ENCODE measurements at regions not wholly inside any gene's neighbourhood (a gene's known extent, or its start where the extent isn't known, plus 50 kb on each side); places are given as distances from the start of the nearest gene placed in this dataset.

- no peaks in the 10 kb centered on the region for H3K9me3 ChIP-seq (ENCODE audit: severe bottlenecking)
- no peak overlapping the region for H3K27ac ChIP-seq
- no peak overlapping the region for H3K4me3 ChIP-seq (ENCODE audit: low read depth, low read length)
- DNase-seq: no peak
- H3K27me3 ChIP-seq (ENCODE audit: insufficient read depth, low read depth, severe bottlenecking): no peaks in the 10 kb centered on the region
- TF ChIP-seq CTCF (IDR thresholded peaks at IDR 0.05; ENCODE audit: low read depth, low read length): no peak
- no peaks in the 10 kb centered on the region for H3K36me3 ChIP-seq
These were observed 460.0 kb upstream of the SGCD start for GRCh38 chr5:155866971-155867370.

DNA sequence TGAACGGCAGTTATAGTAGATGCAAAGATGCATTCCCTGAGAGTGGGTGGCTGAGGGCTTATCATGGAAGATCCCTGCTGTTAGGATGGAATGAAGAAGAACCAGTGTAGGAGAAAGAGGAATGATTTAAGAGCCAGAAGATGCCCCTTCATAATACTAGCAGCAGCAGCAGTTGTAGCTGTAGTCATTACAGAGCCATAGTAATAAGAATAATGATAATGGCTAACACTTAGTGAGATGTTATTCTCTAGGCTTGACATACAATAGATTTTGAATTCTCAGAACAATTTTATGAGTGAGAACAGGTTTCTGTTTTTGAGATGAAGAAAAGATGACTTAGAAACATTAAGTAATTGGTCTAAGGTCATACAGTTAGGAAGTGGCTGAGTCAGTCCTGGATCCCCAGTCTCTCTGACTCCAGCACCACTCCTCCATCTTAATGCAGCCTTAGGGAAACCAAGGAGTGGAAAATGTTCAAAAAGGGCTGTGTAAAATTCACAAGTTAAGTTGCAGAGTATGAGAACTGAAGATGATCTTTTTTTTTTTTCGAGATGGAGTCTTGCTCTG lies 459.4 kb upstream of the SGCD start:
- no peak for DNase-seq
- H3K4me3 ChIP-seq (ENCODE audit: low read depth, low read length): no peak overlapping the region
- no peaks in the 10 kb centered on the region for H3K27me3 ChIP-seq (ENCODE audit: insufficient read depth, low read depth, severe bottlenecking)
- no peak overlapping the region for H3K27ac ChIP-seq
- no peaks in the 10 kb centered on the region for H3K36me3 ChIP-seq
- no peaks in the 10 kb centered on the region for H3K9me3 ChIP-seq (ENCODE audit: severe bottlenecking)
- TF ChIP-seq CTCF (IDR thresholded peaks at IDR 0.05; ENCODE audit: low read depth, low read length): no peak

DNA sequence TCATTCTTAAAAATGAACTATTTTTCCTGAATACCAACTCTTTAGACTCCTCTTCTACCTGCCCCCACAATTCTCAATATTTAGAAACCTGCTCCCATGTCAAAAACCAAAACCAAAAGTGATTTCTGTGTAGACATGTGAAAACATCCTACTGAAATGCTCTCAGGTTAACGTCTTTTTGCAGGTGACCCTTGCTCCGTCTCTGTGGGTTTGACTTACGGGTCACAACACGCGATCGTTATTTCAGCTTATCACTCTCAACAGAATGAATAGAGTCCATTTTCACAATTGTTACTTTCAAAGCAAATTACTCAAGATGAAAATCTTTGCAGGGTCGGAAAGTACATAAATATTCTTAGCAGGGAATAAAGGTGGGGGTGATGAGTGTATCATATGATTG lies 456.3 kb upstream of the SGCD start:
- no peak overlapping the region for H3K27ac ChIP-seq

GRCh38 chr5:155871623-155872022 lies 455.3 kb upstream of the SGCD start:
- no peaks in the 10 kb centered on the region for H3K36me3 ChIP-seq
- no peak overlapping the region for H3K4me3 ChIP-seq (ENCODE audit: low read depth, low read length)
- no peak for TF ChIP-seq CTCF (IDR thresholded peaks at IDR 0.05; ENCODE audit: low read depth, low read length)

More for the DNA sequence above, 456.3 kb upstream of the SGCD start:
- Histone ChIP-seq H3K27me3 (ENCODE audit: insufficient read depth, low read depth, severe bottlenecking) (no peaks in the 10 kb centered on the region), H3K36me3 (no peaks in the 10 kb centered on the region), H3K9me3 (ENCODE audit: severe bottlenecking) (no peaks in the 10 kb centered on the region), H3K4me3 (ENCODE audit: low read depth, low read length) (no peak overlapping the region)
- TF ChIP-seq CTCF (IDR thresholded peaks at IDR 0.05; ENCODE audit: low read depth, low read length): no peak
- no peak for DNase-seq

GRCh38 chr5:155872629-155873220 lies 454.2 kb upstream of the SGCD start:
- no peak for TF ChIP-seq CTCF (IDR thresholded peaks at IDR 0.05; ENCODE audit: low read depth, low read length)
- no peak for DNase-seq
- H3K36me3 ChIP-seq: no peaks in the 10 kb centered on the region

More at GRCh38 chr5:155871623-155872022, 455.3 kb upstream of the SGCD start:
- H3K27ac ChIP-seq: no peak overlapping the region
- no peak for DNase-seq
- no peaks in the 10 kb centered on the region for H3K9me3 ChIP-seq (ENCODE audit: severe bottlenecking)
- H3K27me3 ChIP-seq (ENCODE audit: insufficient read depth, low read depth, severe bottlenecking): no peaks in the 10 kb centered on the region

More at GRCh38 chr5:155872629-155873220, 454.2 kb upstream of the SGCD start:
- Histone ChIP-seq H3K4me3 (ENCODE audit: low read depth, low read length) (no peak overlapping the region), H3K27ac (no peak overlapping the region), H3K9me3 (ENCODE audit: severe bottlenecking) (no peaks in the 10 kb centered on the region), H3K27me3 (ENCODE audit: insufficient read depth, low read depth, severe bottlenecking) (no peaks in the 10 kb centered on the region)

Data from WERI-Rb-1 (cell line).